ENCODE measurements at regions not wholly inside any gene's neighbourhood (a gene's known extent, or its start where the extent isn't known, plus 50 kb on each side); places are given as distances from the start of the nearest gene placed in this dataset.

GRCh38 chr20:57777911-57778310 lies 68.1 kb upstream of the PMEPA1 start:
- BruUV-seq (replicated peaks): no TSS peak
- ChIA-PET POLR2A (no interaction called here), CTCF (no interaction called here)
- no peak overlapping the region for H3K27ac ChIP-seq (ENCODE audit: insufficient read depth, low read depth, low read length)
- no peaks in the 10 kb centered on the region for H3K9me1 ChIP-seq (replicated peaks; ENCODE audit: control insufficient read depth, extremely low read depth, insufficient read depth, low read length)
- no peak overlapping the region for H3K9ac ChIP-seq (replicated peaks; ENCODE audit: extremely low read depth, insufficient read depth, low read length)
- no peaks in the 10 kb centered on the region for H3K9me3 ChIP-seq (replicated peaks; ENCODE audit: control insufficient read depth, insufficient read depth, low read length)
- no peak for DNase-seq (ENCODE audit: low read depth, low spot score)
- H3K4me3 ChIP-seq (replicated peaks in 1 of 3; ENCODE audit: insufficient read depth in 1 of 3, low read depth in 1 of 3, low read length in 3 of 3): no peak overlapping the region
- TF ChIP-seq JUN (IDR thresholded peaks at IDR 0.05; ENCODE audit: borderline replicate concordance, insufficient read depth, insufficient read length, low read depth): no peak
- no peak for TF ChIP-seq POLR2A (IDR thresholded peaks at IDR 0.05; ENCODE audit: low read depth, low read length)
- TF ChIP-seq POLR2AphosphoS5 (IDR thresholded peaks at IDR 0.05; ENCODE audit: insufficient read depth, low read depth, low read length): no peak
- TF ChIP-seq MAX (IDR thresholded peaks at IDR 0.05; ENCODE audit: insufficient read depth, insufficient read length): no peak
- TF ChIP-seq EZH2 (IDR thresholded peaks at IDR 0.05; ENCODE audit: borderline replicate concordance, low read depth, low read length, severe bottlenecking): no peak
- no peak for TF ChIP-seq CTCF (IDR thresholded peaks at IDR 0.05; ENCODE audit: extremely low read depth in 1 of 2, insufficient read depth in 1 of 2, low read depth in 1 of 2, low read length in 2 of 2)
- no peak for TF ChIP-seq GATA2 (IDR thresholded peaks at IDR 0.05; ENCODE audit: insufficient read depth, insufficient read length, low read depth, low read length)
- TF ChIP-seq MYC (IDR thresholded peaks at IDR 0.05; ENCODE audit: low read depth, low read length): no peak
- TF ChIP-seq FOS (IDR thresholded peaks at IDR 0.05; ENCODE audit: borderline replicate concordance, insufficient read depth, low read length): no peak
- dilution Hi-C loops (cut with MboI; ENCODE audit: extremely low pct_ligation_motif_present, low sequenced_read_pairs) (no loop called here), intact Hi-C loops (cut with micrococcal nuclease) (no loop called here)
- H3K79me2 ChIP-seq (ENCODE audit: control insufficient read depth, insufficient read depth, low read length): no peaks in the 10 kb centered on the region
- no peak overlapping the region for H3K4me2 ChIP-seq (ENCODE audit: insufficient read depth, low read length)
- H3K4me1 ChIP-seq (ENCODE audit: control insufficient read depth, extremely low read depth, insufficient read depth, low read length): peaks cover 4% of the 10 kb centered on the region
- FAIRE-seq: no peak
- H2AFZ ChIP-seq (ENCODE audit: low read depth, low read length): no peak overlapping the region
- no peaks in the 10 kb centered on the region for H4K20me1 ChIP-seq (replicated peaks; ENCODE audit: control insufficient read depth, extremely low read depth, insufficient read depth, low read length)
- no peaks in the 10 kb centered on the region for H3K36me3 ChIP-seq (ENCODE audit: control insufficient read depth in 2 of 2, extremely low read depth in 1 of 2, insufficient read depth in 2 of 2, low read length in 2 of 2)
- H3K27me3 ChIP-seq (ENCODE audit: control insufficient read depth in 2 of 2, insufficient read depth in 2 of 2, low read length in 2 of 2): peaks cover 0 to 5% of the 10 kb centered on the region in 2 experiments
